ENCODE measurements at regions not wholly inside any gene's neighbourhood (a gene's known extent, or its start where the extent isn't known, plus 50 kb on each side); places are given as distances from the start of the nearest gene placed in this dataset.

DNA sequence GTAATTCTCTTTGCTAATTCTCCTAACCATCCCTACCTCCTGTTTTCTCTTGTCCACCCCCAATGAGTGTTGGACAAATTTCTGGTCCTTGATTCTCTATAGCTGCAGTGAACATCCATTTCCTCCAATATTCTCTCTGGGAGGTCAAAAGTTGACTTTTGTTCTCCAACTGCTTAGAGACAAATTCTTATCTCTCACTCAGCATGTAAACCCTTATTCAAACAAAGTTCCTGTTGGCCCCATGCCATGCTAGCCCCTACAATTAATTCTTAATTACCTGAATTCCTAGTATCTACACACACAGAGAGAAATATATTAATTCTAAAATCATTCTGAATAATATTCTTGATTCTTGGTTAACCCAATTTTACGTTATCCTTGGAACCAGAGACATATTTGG is 472.9 kb upstream of the ACTBL2 start:
- H3K27me3 ChIP-seq = no peaks in the 10 kb centered on the region
- TF ChIP-seq, protein P1, sequence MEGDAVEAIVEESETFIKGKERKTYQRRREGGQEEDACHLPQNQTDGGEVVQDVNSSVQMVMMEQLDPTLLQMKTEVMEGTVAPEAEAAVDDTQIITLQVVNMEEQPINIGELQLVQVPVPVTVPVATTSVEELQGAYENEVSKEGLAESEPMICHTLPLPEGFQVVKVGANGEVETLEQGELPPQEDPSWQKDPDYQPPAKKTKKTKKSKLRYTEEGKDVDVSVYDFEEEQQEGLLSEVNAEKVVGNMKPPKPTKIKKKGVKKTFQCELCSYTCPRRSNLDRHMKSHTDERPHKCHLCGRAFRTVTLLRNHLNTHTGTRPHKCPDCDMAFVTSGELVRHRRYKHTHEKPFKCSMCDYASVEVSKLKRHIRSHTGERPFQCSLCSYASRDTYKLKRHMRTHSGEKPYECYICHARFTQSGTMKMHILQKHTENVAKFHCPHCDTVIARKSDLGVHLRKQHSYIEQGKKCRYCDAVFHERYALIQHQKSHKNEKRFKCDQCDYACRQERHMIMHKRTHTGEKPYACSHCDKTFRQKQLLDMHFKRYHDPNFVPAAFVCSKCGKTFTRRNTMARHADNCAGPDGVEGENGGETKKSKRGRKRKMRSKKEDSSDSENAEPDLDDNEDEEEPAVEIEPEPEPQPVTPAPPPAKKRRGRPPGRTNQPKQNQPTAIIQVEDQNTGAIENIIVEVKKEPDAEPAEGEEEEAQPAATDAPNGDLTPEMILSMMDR (IDR thresholded peaks at IDR 0.05) = no peak
- no peak overlapping the region for H3K4me3 ChIP-seq
- DNase-seq (ENCODE audit: low spot score in 2 of 2) = no peak
- no peaks in the 10 kb centered on the region for H3K4me1 ChIP-seq
- H3K27ac ChIP-seq = no peak overlapping the region
- no peaks in the 10 kb centered on the region for H3K36me3 ChIP-seq
- intact Hi-C loops (cut with DNase I) = no loop called here
- H3K9me3 ChIP-seq = no peaks in the 10 kb centered on the region

DNA sequence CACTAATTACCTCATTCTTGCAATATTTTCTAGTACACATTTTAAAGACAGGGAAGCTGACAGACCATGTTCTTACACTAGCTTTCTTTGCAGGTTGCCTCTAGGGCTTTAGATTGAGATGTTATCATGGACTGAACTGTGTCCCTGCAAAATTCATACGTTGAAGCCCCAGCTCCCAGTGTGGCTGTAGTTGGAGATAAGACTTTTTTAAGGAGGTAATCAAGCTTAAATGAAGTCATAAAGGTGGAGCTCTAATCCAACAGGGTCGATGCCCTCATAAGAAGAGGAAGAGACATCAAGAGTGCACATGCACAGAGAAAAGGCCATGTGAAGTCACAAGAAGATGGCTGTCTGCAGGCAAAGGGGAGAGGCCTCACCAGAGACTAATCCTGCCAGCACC is 471.2 kb upstream of the ACTBL2 start:
- Histone ChIP-seq H3K4me1 (no peaks in the 10 kb centered on the region), H3K27me3 (no peaks in the 10 kb centered on the region), H3K27ac (no peak overlapping the region), H3K9me3 (no peaks in the 10 kb centered on the region), H3K4me3 (no peak overlapping the region), H3K36me3 (no peaks in the 10 kb centered on the region)
- no peak for DNase-seq (ENCODE audit: low spot score in 2 of 2)
- intact Hi-C loops (cut with DNase I) = no loop called here
- TF ChIP-seq, protein P1 (IDR thresholded peaks at IDR 0.05) = no peak

GRCh38 chr5:57950616-57951228 is 468.1 kb upstream of the ACTBL2 start:
- Histone ChIP-seq H3K4me3 (no peak overlapping the region), H3K9me3 (no peaks in the 10 kb centered on the region), H3K4me1 (no peaks in the 10 kb centered on the region), H3K27ac (no peak overlapping the region), H3K27me3 (no peaks in the 10 kb centered on the region), H3K36me3 (no peaks in the 10 kb centered on the region)
- intact Hi-C loops (cut with DNase I) = no loop called here
- TF ChIP-seq, protein P1 (IDR thresholded peaks at IDR 0.05) = no peak
- no peak for DNase-seq (ENCODE audit: low spot score in 2 of 2)

GRCh38 chr5:57948091-57948490 is 465.5 kb upstream of the ACTBL2 start:
- no peaks in the 10 kb centered on the region for H3K9me3 ChIP-seq
- TF ChIP-seq, protein P1 (IDR thresholded peaks at IDR 0.05) = no peak
- no peak for DNase-seq (ENCODE audit: low spot score in 2 of 2)
- H3K27ac ChIP-seq = no peak overlapping the region
- no peaks in the 10 kb centered on the region for H3K36me3 ChIP-seq
- intact Hi-C loops (cut with DNase I) = no loop called here
- no peaks in the 10 kb centered on the region for H3K4me1 ChIP-seq
- H3K4me3 ChIP-seq = no peak overlapping the region
- H3K27me3 ChIP-seq = no peaks in the 10 kb centered on the region

GRCh38 chr5:57947181-57947580 is 464.6 kb upstream of the ACTBL2 start:
- no peak overlapping the region for H3K4me3 ChIP-seq

More at GRCh38 chr5:57947181-57947580, 464.6 kb upstream of the ACTBL2 start:
- Histone ChIP-seq H3K27me3 (no peaks in the 10 kb centered on the region), H3K27ac (no peak overlapping the region), H3K36me3 (no peaks in the 10 kb centered on the region), H3K4me1 (no peaks in the 10 kb centered on the region), H3K9me3 (no peaks in the 10 kb centered on the region)
- intact Hi-C loops (cut with DNase I) = no loop called here
- no peak for DNase-seq (ENCODE audit: low spot score in 2 of 2)
- TF ChIP-seq, protein P1 (IDR thresholded peaks at IDR 0.05) = no peak
